Fibroblast of pulmonary artery (primary cell): ENCODE measurements at regions not wholly inside any gene's neighbourhood (a gene's known extent, or its start where the extent isn't known, plus 50 kb on each side); places are given as distances from the start of the nearest gene placed in this dataset.
A peak's percentile ranks its signal among the peaks of the same experiment; 100 is the strongest.
"Not testable (repeated sequence)": the region's sequence is repeated elsewhere in the genome, so short reads cannot be mapped to it uniquely, and the experiment has no call there.

Source experiments
- DNase-seq: peaks from one replicate; pipeline ENCODE4 v3.0.0-alpha.2; 2010; ENCODE audit warnings: low read depth
- H3K4me3 ChIP-seq: replicated peaks from 2 replicates; pipeline ENCODE4 v1.5.1; 2011; ENCODE audit warnings: low read depth, mild to moderate bottlenecking, control low read depth, low read length, moderate library complexity
- TF ChIP-seq, protein P1 (sequence below): IDR thresholded peaks from 2 replicates; pipeline ENCODE4 v1.5.1; 2011; ENCODE audit warnings: mild to moderate bottlenecking, control low read depth, low read length, inconsistent platforms; ENCODE audit errors: missing control alignments

DNA sequence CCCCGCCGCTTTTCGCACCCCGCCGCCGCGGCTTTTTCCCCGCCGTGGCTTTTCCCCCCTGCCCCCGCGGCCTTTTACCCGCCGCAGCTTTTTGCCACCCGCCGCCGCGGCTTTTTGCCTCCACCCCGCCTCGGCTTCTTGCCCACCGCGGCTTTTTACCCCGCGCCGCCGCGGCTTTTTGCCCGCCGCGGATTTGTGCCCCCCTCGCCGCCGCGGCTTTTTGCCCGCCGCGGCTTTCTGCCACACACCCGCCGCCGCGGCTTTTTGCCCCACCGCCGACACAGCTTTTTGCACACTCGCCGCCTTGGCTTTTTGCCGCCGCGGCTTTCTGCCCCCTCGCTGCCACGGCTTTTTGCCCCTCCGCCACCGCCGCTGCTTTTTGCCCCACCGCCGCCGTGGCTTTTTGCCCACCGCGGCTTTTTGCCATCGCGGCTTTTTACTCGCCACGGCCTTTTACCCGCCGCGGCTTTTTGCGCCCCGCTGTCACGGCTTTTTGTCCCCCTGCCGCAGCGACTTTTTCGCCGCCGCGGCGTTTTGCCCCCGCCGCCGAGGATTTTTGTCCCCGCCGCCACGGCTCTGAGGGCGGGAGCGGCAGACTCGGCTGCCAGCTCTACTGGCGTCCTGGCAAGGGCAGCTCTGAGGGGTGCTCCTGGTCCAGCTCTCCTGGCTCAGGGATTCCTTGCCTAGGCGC is 473.6 kb downstream of the FAM72C start:
- peak overlapping the region; percentile 32 for H3K4me3 ChIP-seq
- DNase-seq = not testable (repeated sequence)

DNA sequence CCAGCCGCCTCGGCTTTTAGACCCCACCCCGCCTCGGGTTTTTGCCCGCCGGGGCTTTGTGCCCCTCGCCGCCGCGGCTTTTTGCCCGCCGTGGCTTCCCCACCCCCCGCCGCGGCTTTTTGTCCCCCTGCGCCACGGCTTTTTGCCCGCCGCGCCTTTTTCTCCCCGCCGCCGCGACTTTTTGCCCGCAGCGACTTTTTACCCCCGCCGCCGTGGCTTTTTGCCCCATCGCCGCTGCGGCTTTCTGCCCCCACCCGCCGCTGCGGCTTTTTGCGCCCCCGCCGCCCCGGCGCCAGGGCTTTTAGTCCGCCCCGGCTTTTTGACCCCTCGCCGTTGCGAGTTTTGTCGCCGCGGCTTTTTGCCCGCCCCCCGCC is 474.4 kb downstream of the FAM72C start:
- H3K4me3 ChIP-seq = no peak overlapping the region
- TF ChIP-seq, protein P1, sequence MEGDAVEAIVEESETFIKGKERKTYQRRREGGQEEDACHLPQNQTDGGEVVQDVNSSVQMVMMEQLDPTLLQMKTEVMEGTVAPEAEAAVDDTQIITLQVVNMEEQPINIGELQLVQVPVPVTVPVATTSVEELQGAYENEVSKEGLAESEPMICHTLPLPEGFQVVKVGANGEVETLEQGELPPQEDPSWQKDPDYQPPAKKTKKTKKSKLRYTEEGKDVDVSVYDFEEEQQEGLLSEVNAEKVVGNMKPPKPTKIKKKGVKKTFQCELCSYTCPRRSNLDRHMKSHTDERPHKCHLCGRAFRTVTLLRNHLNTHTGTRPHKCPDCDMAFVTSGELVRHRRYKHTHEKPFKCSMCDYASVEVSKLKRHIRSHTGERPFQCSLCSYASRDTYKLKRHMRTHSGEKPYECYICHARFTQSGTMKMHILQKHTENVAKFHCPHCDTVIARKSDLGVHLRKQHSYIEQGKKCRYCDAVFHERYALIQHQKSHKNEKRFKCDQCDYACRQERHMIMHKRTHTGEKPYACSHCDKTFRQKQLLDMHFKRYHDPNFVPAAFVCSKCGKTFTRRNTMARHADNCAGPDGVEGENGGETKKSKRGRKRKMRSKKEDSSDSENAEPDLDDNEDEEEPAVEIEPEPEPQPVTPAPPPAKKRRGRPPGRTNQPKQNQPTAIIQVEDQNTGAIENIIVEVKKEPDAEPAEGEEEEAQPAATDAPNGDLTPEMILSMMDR = no peak
- no peak for DNase-seq

DNA sequence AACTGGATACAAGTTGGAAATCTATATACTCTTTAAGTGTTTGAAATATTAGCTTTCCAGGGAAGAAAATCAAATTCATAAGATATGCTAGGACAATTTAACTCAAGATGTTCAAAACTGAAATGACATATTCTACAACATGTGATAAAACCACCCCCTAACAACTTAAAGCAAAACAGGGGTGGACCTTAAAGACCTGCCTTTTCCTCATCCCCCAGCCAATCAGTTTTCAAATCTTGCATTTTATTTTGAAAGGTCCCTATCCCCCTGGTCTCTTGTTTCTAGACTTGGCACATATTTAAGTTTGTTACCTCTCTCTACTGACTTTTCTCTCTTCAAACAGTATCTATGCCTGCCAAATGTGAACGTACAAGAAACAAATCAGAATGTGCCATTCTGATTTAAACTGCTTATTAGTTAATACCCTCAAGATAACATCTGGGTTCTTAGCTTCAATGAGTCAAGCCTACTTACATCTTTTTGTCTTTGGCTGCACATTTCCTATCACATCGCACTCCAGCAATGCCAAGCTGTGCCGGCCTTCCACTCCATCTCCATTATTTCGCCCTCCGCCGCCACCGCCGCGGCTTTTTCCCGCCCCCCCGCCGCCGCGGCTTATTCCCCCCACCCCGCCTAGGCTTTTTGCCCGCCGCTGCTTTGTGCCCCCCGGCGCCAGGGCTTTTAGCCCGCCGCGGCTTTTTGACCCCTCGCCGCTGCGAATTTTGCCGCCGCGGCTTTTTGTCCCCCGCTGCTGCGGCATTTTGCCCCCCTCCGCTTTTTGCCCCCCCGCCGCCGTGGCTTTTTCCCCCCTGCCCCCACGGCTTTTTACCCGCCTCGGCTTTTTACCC is 475.0 kb downstream of the FAM72C start:
- not testable (repeated sequence) for H3K4me3 ChIP-seq, DNase-seq
